HL-60 (cell line): ENCODE measurements at regions not wholly inside any gene's neighbourhood (a gene's known extent, or its start where the extent isn't known, plus 50 kb on each side); places are given as distances from the start of the nearest gene placed in this dataset.

Experiments used
- DNase-seq, 2 experiments: peaks; one replicate each; pipeline ENCODE4 v3.0.0-alpha.2; 2010 to 2020; ENCODE audit warnings: low read depth in 1 of 2, low spot score in 1 of 2
- H3K27ac ChIP-seq: fragments of 250-450 bp; sonication (Bioruptor Pico); replicated peaks from 2 replicates; pipeline ENCODE4 v1.5.1; 2020; ENCODE audit warnings: mild to moderate bottlenecking, moderate library complexity
- H3K27me3 ChIP-seq: fragments of 250-450 bp; sonication (Bioruptor Pico); 2 replicates; pipeline ENCODE4 v1.5.1; 2021; ENCODE audit warnings: mild to moderate bottlenecking, moderate library complexity; ENCODE audit not compliant: insufficient read depth, poor library complexity, severe bottlenecking
- H3K4me3 ChIP-seq: replicated peaks from 2 replicates; pipeline ENCODE4 v1.5.1; 2011; ENCODE audit warnings: mild to moderate bottlenecking, control low read depth, low read length; ENCODE audit not compliant: insufficient read depth
- GABPA ChIP-seq: IDR thresholded peaks from 2 replicates; pipeline ENCODE4 v1.6.1; 2012; ENCODE audit warnings: low read depth
- POLR2AphosphoS5 ChIP-seq: IDR thresholded peaks from 2 replicates; pipeline ENCODE4 v1.6.1; 2012; ENCODE audit warnings: low read depth
- SPI1 ChIP-seq: IDR thresholded peaks from 2 replicates; pipeline ENCODE4 v1.6.1; 2012; ENCODE audit warnings: low read depth, mild to moderate bottlenecking, borderline replicate concordance
- TF ChIP-seq, protein P1 (sequence below): IDR thresholded peaks from one replicate; pipeline ENCODE4 v1.5.1; 2011; ENCODE audit warnings: low read length, control low read depth, inconsistent platforms; ENCODE audit not compliant: insufficient read depth
- TF ChIP-seq, protein P2 (sequence below): IDR thresholded peaks from 2 replicates; pipeline ENCODE4 v1.6.1; 2012; ENCODE audit warnings: low read depth; ENCODE audit not compliant: insufficient replicate concordance

DNA sequence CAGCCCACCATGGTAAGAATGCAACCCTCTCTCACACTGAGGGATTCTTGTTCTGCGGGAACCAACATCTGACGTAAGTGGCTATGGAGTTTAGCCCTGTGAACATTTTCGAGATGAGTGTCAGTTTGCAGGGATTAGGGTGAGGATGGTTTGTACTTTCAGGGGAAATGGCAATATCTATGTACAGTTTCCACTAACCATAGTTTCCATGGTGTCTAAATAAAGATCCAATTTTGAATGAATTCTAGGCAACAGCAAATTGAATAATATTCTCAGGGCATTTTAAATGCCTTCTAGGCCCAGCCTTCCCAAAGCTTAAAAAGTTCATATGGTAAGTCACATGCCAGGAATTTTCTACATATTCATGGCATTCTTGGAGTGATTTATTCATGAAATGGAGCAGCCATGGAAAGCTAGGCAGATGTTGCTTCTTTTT is 105.4 kb upstream of the MMADHC start:
- H3K27ac ChIP-seq, result no peak overlapping the region
- no peaks in the 10 kb centered on the region for H3K27me3 ChIP-seq
- H3K4me3 ChIP-seq, result no peak overlapping the region
- DNase-seq, result no peak
- TF ChIP-seq, protein P1, sequence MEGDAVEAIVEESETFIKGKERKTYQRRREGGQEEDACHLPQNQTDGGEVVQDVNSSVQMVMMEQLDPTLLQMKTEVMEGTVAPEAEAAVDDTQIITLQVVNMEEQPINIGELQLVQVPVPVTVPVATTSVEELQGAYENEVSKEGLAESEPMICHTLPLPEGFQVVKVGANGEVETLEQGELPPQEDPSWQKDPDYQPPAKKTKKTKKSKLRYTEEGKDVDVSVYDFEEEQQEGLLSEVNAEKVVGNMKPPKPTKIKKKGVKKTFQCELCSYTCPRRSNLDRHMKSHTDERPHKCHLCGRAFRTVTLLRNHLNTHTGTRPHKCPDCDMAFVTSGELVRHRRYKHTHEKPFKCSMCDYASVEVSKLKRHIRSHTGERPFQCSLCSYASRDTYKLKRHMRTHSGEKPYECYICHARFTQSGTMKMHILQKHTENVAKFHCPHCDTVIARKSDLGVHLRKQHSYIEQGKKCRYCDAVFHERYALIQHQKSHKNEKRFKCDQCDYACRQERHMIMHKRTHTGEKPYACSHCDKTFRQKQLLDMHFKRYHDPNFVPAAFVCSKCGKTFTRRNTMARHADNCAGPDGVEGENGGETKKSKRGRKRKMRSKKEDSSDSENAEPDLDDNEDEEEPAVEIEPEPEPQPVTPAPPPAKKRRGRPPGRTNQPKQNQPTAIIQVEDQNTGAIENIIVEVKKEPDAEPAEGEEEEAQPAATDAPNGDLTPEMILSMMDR, result no peak
- TF ChIP-seq POLR2AphosphoS5, result no peak
- no peak for TF ChIP-seq GABPA
- TF ChIP-seq, protein P2, sequence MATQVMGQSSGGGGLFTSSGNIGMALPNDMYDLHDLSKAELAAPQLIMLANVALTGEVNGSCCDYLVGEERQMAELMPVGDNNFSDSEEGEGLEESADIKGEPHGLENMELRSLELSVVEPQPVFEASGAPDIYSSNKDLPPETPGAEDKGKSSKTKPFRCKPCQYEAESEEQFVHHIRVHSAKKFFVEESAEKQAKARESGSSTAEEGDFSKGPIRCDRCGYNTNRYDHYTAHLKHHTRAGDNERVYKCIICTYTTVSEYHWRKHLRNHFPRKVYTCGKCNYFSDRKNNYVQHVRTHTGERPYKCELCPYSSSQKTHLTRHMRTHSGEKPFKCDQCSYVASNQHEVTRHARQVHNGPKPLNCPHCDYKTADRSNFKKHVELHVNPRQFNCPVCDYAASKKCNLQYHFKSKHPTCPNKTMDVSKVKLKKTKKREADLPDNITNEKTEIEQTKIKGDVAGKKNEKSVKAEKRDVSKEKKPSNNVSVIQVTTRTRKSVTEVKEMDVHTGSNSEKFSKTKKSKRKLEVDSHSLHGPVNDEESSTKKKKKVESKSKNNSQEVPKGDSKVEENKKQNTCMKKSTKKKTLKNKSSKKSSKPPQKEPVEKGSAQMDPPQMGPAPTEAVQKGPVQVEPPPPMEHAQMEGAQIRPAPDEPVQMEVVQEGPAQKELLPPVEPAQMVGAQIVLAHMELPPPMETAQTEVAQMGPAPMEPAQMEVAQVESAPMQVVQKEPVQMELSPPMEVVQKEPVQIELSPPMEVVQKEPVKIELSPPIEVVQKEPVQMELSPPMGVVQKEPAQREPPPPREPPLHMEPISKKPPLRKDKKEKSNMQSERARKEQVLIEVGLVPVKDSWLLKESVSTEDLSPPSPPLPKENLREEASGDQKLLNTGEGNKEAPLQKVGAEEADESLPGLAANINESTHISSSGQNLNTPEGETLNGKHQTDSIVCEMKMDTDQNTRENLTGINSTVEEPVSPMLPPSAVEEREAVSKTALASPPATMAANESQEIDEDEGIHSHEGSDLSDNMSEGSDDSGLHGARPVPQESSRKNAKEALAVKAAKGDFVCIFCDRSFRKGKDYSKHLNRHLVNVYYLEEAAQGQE, result no peak

DNA sequence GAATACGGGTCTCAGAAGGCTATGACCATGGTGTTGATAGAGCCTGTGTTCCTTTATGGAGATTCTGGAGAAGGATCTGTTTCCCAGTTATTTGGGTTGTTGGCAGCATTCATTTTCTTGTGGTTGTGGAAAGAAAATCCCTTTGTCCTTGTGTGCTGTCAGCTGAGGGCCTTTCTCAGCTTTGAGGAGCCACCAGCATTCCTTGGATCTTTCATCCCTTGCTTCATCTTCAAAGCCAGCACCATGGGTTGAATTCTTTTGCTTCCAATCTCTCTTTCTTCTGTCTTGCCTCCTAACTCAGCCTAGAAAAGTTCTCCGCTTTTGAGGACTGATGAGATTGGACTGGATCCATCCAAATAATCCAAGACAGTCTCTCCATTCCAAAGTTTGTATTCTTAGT is 103.2 kb upstream of the MMADHC start:
- no peak overlapping the region for H3K4me3 ChIP-seq

DNA sequence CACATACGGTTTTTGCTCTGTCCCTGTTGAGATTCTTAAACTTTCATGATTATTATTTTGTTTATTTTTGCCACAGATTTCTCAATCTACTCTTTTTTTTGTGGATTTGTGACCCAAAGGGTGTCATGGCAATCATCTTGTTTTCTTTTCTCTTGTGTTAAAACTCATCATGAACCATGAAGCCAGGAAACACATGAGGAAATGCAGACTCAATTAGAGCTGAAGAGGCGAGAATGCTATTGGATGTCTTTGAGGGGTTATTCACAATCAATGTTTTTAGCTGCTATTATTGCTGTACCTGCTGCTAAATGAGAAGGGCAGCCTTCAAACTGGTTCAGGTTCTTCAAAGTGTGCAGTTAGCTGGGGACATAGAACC is 99.5 kb upstream of the MMADHC start:
- DNase-seq, result no peak
- no peaks in the 10 kb centered on the region for H3K27me3 ChIP-seq
- H3K4me3 ChIP-seq, result no peak overlapping the region
- no peak for TF ChIP-seq SPI1
- TF ChIP-seq POLR2AphosphoS5, result no peak
- TF ChIP-seq GABPA, result no peak
- TF ChIP-seq, protein P1, result no peak
- TF ChIP-seq, protein P2, result no peak
- H3K27ac ChIP-seq, result no peak overlapping the region

More for the DNA sequence above, 103.2 kb upstream of the MMADHC start:
- no peak for DNase-seq
- Histone ChIP-seq H3K27me3 (no peaks in the 10 kb centered on the region), H3K27ac (no peak overlapping the region)
- TF ChIP-seq POLR2AphosphoS5, result no peak
- no peak for TF ChIP-seq GABPA
- no peak for TF ChIP-seq SPI1
- TF ChIP-seq, protein P2, result no peak
- TF ChIP-seq, protein P1, result no peak
